ENCODE measurements at regions not wholly inside any gene's neighbourhood (a gene's known extent, or its start where the extent isn't known, plus 50 kb on each side); places are given as distances from the start of the nearest gene placed in this dataset.
"Not testable (repeated sequence)": the region's sequence is repeated elsewhere in the genome, so short reads cannot be mapped to it uniquely, and the experiment has no call there.

DNA sequence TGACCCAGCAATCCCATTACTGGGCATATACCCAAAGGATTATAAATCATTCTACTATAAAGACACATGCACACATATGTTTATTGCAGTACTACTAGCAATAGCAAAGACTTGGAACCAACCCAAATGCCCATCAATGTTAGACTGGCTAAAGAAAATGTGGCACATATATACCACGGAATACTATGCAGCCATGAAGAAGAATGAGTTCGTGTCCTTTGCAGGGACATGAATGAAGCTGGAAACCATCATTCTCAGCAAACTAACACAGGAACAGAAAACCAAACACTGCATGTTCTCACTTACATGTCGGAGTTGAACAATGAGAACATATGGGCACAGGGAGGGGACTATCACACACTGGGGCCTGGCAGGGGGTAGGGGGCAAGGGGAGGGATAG is 183.0 kb downstream of the HACE1 start:
- not testable (repeated sequence) for DNase-seq

DNA sequence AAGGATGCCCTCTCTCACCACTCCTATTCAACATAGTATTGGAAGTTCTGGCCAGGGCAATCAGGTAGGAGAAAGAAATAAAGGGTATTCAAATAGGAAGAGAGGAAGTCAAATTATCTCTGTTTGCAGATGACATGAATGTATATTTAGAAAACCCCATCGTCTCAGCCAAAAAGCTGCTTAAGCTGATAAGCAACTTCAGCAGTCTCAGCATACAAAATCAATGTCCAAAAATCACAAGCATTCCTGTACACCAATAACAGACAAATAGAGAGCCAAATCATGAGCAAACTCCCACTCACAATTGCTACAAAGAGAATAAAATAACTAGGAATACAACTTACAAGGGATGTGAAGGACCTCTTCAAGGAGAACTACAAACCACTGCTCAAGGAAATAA is 184.6 kb downstream of the HACE1 start:
- DNase-seq: not testable (repeated sequence)

GRCh38 chr6:104673078-104673477 is 186.6 kb downstream of the HACE1 start:
- DNase-seq: not testable (repeated sequence)

DNA sequence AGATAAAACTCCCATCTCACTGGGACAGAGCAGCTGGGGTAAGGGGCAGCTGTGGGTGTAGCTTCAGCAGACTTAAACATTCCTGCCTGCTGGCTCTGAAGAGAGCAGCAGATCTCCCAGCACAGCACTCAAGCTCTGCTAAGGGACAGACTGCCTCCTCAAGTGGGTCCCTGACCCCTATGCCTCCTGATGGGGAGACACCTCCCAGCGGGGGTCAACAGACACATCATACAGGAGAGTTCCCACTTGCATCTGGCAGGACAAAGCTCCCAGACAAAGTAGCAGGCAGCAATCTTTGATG is 188.2 kb downstream of the HACE1 start:
- DNase-seq: not testable (repeated sequence)

DNA sequence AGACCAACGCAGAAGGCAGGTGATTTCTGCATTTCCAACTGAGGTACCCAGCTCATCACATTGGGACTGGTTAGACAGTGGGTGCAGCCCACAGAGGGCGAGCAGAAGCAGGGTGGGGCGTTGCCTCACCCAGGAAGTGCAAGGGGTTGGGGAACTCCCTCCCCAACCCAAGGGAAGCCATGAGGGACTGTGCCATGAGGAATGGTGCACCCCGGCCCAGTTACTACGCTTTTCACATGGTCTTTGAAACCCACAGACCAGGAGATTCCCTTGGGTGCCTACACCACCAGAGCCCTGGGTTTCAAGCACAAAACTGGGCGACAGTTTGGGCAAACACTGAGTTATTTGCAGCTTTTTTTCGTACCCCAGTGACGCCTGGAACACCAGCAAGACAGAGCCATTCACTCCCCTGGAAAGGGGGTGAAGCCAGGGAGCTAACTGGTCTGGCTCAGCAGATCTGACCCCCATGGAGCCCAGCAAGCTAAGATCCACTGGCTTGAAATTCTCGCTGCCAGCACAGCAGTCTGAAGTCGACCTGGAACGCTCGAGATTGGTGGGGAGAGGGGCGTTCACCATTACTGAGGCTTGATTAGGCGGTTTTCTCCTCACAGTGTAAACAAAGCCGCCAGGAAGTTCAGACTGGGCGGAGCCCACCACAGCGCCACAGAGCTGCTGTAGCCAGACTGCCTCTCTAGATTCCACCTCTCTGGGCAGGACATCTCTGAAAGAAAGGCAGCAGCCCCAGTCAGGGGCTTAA is 188.7 kb downstream of the HACE1 start:
- DNase-seq: not testable (repeated sequence)

GRCh38 chr6:104669483-104669882 is 190.2 kb downstream of the HACE1 start:
- no peak for DNase-seq

GRCh38 chr6:104656235-104656634 is 203.5 kb downstream of the HACE1 start:
- no peak for DNase-seq

GRCh38 chr6:104653781-104654180 is 205.9 kb downstream of the HACE1 start:
- no peak for DNase-seq

DNA sequence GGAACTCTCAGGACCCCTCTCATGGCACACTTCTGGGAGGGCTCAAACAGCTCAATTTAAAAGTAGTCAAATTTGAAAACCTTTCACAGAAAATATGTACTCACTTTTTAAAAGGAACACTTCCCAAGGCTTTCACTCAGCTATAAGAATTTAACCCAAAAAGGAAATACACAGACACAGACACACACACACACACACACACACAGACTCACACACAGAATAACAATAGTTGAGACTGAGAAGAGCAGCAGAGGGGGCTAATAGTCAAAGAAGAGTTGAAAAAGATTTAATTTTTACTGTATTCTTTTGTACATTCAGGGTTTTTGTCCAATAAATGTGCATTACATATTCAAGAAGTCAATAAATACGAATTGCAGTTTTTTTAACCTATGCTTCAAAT is 211.4 kb downstream of the HACE1 start:
- no peak for DNase-seq

DNA sequence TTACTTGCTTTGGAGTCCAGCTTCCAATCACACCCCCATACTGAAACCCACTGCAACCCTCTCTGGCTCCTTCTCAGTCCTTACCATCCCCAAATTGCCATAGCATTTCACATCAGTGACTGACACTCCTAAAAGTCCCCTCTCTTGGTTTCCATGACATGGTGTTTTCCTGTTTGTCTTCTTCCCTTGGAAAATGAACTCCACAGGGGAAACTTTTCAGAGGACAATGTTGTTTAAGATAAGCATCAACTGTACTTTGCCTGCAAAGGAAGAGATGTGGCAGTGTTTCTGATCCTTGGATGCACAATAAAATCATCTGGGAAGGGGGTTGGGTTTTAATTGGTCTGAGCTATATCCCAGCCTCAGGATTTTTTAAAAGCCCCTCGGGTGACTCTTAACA is 214.9 kb downstream of the HACE1 start:
- no peak for DNase-seq

GRCh38 chr6:104642871-104643270 is 216.8 kb downstream of the HACE1 start:
- no peak for DNase-seq

GRCh38 chr6:104640761-104641160 is 219.0 kb downstream of the HACE1 start:
- DNase-seq: no peak

GRCh38 chr6:104640150-104640700 is 219.5 kb downstream of the HACE1 start:
- no peak for DNase-seq

GRCh38 chr6:104639668-104640067 is 220.1 kb downstream of the HACE1 start:
- DNase-seq: no peak

DNA sequence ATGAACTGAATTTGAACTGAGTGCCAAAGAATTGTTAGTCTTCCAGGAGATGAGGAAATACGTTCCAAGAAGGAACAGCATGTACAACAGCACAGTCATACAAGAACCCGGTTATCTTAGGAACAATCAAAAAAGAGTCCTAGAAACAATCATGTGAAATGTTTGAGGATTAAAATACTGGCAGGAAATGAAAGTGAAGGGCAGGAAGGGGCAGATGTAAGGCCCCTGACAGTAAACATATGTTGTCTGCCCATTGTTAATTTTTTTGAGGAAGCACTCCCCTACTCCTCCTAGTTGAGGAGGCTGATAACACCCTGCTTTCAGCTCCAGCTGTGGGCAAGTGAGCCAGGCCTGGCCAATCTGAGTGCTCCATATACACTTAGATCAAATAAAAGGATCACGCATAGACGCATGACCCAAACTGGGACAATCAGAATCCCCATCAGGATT is 220.9 kb downstream of the HACE1 start:
- no peak for DNase-seq

GRCh38 chr6:104633125-104633524 is 226.6 kb downstream of the HACE1 start:
- DNase-seq: no peak

DNA sequence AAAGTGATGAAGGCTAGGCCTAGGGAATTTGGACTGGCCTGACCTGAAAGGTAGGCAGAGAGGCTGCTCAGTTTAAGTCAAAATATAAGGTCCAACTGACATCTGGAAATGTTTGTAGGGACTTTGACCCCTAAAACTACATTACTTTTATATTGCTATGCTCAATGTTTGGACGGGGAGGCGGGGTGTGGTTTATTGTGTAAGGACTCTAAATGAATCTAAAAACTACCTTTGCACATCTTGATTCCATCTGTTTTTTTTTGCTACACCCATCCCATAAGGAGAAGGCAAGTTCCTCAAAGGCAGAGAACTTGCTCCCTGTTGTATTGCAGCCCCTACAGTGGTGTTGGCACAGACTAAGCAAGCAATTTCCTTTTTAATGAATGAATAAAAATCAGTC is 227.1 kb downstream of the HACE1 start:
- DNase-seq: no peak

DNA sequence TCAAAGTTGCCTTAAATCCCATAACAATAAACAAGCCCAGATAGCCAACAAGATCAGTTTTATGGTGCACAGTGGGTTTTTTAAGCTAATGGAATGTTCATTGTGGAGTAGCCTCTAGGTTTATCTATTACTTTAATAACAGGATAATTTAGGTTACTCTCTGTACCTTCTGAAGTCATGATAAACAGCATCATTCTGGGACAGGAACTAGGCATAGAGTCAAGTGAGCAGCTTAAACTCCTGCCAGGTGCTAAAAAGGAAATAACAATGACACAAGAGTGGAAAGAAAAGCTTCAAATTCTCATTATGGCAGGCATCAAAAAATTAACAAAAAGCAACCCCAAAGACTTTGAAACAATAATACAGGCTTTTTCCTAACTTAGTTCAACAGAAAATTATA is 228.8 kb downstream of the HACE1 start:
- DNase-seq: no peak

DNA sequence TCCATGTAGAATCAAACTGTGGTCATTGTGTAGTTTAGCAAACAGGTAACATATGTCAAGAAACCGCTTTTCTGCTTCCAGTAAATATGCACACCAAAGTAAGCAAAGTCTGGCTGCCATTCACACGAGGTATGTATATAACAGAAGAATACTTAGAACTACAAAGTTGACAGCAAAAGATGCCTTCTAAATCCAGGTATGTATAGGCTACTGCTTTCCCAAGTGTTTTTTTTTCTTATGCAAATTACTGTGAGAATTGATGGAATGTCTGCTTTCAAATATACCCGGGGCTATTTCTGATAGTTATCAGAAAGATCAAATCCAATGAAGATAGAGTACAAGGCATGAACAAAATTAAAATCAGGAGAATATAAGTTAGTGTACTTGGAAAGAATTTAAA is 229.2 kb downstream of the HACE1 start:
- no peak for DNase-seq

DNA sequence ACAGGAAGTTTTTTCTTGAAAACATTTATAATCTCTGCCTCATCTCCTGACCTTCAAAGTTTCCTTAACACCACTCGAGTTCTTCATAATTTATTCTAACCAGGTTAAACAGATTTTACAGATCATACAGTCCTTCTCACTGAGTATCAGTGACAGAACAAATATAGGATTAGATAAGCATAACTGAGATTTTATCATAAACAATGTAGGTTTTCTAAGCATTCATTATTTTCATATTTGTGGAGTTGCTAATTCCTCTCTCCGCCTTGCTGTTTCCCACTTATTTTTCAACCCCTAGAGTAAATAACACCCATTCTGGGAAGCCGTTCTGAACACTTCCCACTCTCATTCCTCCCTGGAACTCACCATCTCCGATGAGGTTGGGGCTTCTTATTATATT is 229.9 kb downstream of the HACE1 start:
- no peak for DNase-seq

DNA sequence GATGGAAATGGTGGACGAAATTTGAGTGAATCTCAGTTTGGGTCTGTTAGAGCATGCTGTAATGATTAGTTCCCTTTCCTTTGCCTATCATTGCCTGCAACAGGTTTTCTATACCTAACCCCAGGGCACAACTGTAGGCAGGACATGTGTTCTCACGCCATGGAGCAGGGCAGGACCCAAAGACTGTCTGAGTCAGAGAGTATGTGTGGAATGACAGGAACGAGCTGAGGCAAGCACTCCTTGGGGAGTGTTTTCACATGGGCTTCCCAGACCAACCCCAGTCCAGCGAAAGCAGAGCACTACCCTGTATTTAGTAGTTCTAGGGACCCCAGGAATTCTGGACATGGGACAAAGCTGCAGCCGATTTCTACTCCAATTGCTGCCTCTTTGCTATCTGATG is 234.2 kb downstream of the HACE1 start:
- DNase-seq: no peak

DNA sequence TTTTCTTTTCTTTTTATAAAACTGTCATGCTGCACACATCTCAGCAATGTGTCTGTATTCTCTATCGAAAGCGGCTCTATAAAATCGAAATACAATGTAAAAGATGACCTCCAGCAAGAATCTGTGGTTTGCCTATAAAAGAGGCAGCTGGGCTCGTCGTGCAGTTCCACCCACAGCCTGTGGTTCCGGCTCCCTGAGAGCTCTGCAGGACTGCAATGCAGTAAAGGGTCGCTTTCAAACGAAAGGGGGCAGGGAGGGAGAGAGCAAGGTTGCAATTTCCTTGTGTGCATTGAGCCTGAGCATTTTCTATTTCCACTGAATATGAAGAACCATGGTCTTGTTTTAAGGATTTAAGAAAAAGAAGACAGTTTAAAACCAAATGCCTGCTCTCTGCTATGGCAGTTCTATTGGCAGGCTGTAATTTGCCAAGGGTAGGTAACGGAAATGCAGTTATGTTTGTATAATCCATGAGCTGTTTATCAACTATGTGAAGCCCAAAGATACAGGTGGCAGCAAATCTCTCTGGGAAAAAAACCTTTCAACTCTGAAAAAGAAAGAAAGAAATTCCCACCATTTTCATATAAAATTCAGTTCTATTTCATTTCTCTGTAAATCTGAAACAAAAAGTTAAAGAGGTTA is 236.5 kb downstream of the HACE1 start:
- DNase-seq: peak in 1 of 6 experiments; percentile 1

DNA sequence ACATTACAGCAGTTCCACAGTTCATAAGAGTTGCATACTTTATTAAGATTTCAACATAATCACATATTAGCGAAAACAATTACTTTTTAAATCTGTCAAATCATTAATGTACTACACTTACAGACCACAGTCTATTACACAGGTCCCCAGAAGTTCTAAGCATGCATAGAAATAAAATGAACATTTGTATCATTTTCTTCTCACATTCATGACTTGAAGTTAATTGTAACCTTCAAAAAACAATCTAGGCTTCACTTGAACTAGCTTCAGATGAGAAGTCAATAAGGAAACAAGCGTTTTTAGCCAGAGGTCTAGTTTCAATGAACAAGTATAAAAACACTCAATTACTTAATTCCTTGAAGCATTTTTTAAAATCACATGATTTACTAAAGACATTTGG is 238.3 kb downstream of the HACE1 start:
- DNase-seq: no peak

- no peak for DNase-seq
Observed at GRCh38 chr6:104617591-104617990, 242.1 kb downstream of the HACE1 start.

DNA sequence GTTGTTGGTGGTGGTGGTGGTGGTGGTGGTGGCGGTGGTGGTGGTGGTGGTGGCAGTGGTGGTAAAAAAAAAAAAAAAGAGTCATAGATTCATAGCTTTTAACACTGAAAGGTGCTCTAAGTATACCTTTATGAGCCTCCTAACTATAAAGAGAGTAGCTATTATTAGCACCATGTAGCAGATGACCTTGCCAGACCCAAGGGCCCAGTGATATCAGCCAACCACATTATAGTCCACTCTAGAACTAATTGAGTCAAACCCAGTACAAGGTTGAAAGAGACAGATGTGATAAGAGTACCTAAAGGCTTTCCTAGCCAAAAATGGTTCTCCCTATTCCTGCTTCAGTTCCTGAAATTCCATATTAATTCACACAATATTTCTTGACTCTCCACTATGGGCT is 245.3 kb downstream of the HACE1 start:
- no peak for DNase-seq

All from stimulated activated naive CD4-positive, alpha-beta T cell (primary cell).